Stimulated activated CD8-positive, alpha-beta memory T cell treated with anti-CD3 and anti-CD28 coated beads, Interleukin-15, amount 100 ng/mL, for 4 hours (primary cell): ENCODE measurements at regions not wholly inside any gene's neighbourhood (a gene's known extent, or its start where the extent isn't known, plus 50 kb on each side); places are given as distances from the start of the nearest gene placed in this dataset.

ENCODE experiments used
- DNase-seq, 2 donors: peaks; one replicate each; pipeline ENCODE4 v3.0.0-alpha.2; 2020; ENCODE audit warnings: low read depth in 2 of 2

GRCh38 chr1:221303623-221304022, 424.4 kb downstream of the HLX start:
- no peak for DNase-seq

- no peak for DNase-seq
Measured at GRCh38 chr1:221306239-221306638, 427.0 kb downstream of the HLX start.

- DNase-seq, result no peak
Measured at GRCh38 chr1:221308534-221309511, 429.6 kb downstream of the HLX start.

- DNase-seq, result no peak
Measured at GRCh38 chr1:221309723-221310122, 430.5 kb downstream of the HLX start.

GRCh38 chr1:221310180-221310579, 430.9 kb downstream of the HLX start:
- DNase-seq, result no peak

- no peak for DNase-seq
Measured at GRCh38 chr1:221315330-221315729, 426.6 kb downstream of the DUSP10 start.

GRCh38 chr1:221316491-221317056, 425.3 kb downstream of the DUSP10 start:
- no peak for DNase-seq

- DNase-seq, result no peak
Measured at GRCh38 chr1:221317537-221317936, 424.4 kb downstream of the DUSP10 start.

GRCh38 chr1:221327954-221328353, 413.9 kb downstream of the DUSP10 start:
- DNase-seq, result no peak

GRCh38 chr1:221328371-221328770, 413.5 kb downstream of the DUSP10 start:
- no peak for DNase-seq

GRCh38 chr1:221331273-221332183, 410.4 kb downstream of the DUSP10 start:
- no peak for DNase-seq

GRCh38 chr1:221334062-221334461, 407.8 kb downstream of the DUSP10 start:
- DNase-seq, result no peak

- DNase-seq, result no peak
Measured at GRCh38 chr1:221335161-221336101, 406.5 kb downstream of the DUSP10 start.

- no peak for DNase-seq
Measured at GRCh38 chr1:221336126-221336525, 405.8 kb downstream of the DUSP10 start.

- DNase-seq, result no peak
Measured at GRCh38 chr1:221337106-221337505, 404.8 kb downstream of the DUSP10 start.

- no peak for DNase-seq
Measured at GRCh38 chr1:221343136-221343535, 398.8 kb downstream of the DUSP10 start.

GRCh38 chr1:221343607-221344006, 398.3 kb downstream of the DUSP10 start:
- DNase-seq, result no peak

- no peak for DNase-seq
Measured at GRCh38 chr1:221344693-221345092, 397.2 kb downstream of the DUSP10 start.

GRCh38 chr1:221347706-221348105, 394.2 kb downstream of the DUSP10 start:
- DNase-seq, result no peak

- no peak for DNase-seq
Measured at GRCh38 chr1:221350091-221350490, 391.8 kb downstream of the DUSP10 start.

GRCh38 chr1:221356693-221357092, 385.2 kb downstream of the DUSP10 start:
- no peak for DNase-seq
